HepG2 (cell line): ENCODE measurements at regions not wholly inside any gene's neighbourhood (a gene's known extent, or its start where the extent isn't known, plus 50 kb on each side); places are given as distances from the start of the nearest gene placed in this dataset.
"Not testable (repeated sequence)": the region's sequence is repeated elsewhere in the genome, so short reads cannot be mapped to it uniquely, and the experiment has no call there.

ENCODE experiments used
- ATAC-seq: fragments of 200-7000 bp; cut with Tn5 transposase; 3 replicates; pipeline ENCODE4 v1.9.1; 2020; ENCODE audit warnings: mild to moderate bottlenecking, moderate library complexity
- BruUV-seq: library from RNA; stranded (reverse); fragments of 400-500 nt; replicated peaks from 2 replicates; lab custom pipeline; 2021; lab: Mats Ljungman, UMichigan
- CTCF ChIA-PET: fragments of 300-600 bp; formaldehyde crosslinking; extraction: SDS; loops from one replicate; lab custom pipeline; 2021; ENCODE audit warnings: low total read pairs, inconsistent platforms, low intra/inter-chr PET ratio; lab: Yijun Ruan, JAX
- POLR2A ChIA-PET: fragments of 350-600 bp; sonication (Branson Sonifier 250); formaldehyde crosslinking; loops from one replicate; lab custom pipeline; 2020; ENCODE audit warnings: antibody characterized with exemption, inconsistent platforms; lab: Yijun Ruan, JAX
- DNase-seq: peaks from one replicate; pipeline ENCODE4 v3.0.0-alpha.2; 2015; ENCODE audit warnings: low spot score
- FAIRE-seq: peaks from 3 replicates; lab custom pipeline; 2011; peaks lifted over from hg19 to GRCh38; lab: Jason Lieb, UNC
- H2AFZ ChIP-seq: one replicate; pipeline ENCODE4 v1.6.1; 2011; ENCODE audit warnings: low read length, inconsistent platforms
- H3K27ac ChIP-seq: fragments of 300-600 bp; 3 replicates; pipeline ENCODE4 v1.8.0; 2011; ENCODE audit warnings: mixed run types, mild to moderate bottlenecking, mixed read lengths, low read length, inconsistent platforms; ENCODE audit not compliant: insufficient read depth; ENCODE audit errors: extremely low read length
- H3K27me3 ChIP-seq, 2 experiments: fragments of 200-600 bp in 1 of 2; 2 replicates in 1 of 2; 3 replicates in 1 of 2; pipeline versions ENCODE4 v1.6.0 to v1.8.0; 2011; ENCODE audit warnings: low read length in 2 of 2, mild to moderate bottlenecking in 2 of 2, moderate library complexity in 2 of 2, inconsistent platforms in 1 of 2; ENCODE audit not compliant: insufficient read depth in 2 of 2, control insufficient read depth in 1 of 2
- H3K36me3 ChIP-seq, 2 experiments: fragments of 200-600 bp in 1 of 2; replicated peaks in 1 of 2; 2 replicates in 1 of 2; 3 replicates in 1 of 2; pipeline versions ENCODE4 v1.5.1 to v1.8.0; 2011; ENCODE audit warnings: low read length in 2 of 2, inconsistent platforms in 1 of 2; ENCODE audit not compliant: insufficient read depth in 2 of 2, control insufficient read depth in 1 of 2
- H3K4me1 ChIP-seq: 2 replicates; pipeline ENCODE4 v1.5.1; 2012; ENCODE audit warnings: low read length, inconsistent platforms; ENCODE audit not compliant: insufficient read depth
- H3K4me2 ChIP-seq: 2 replicates; pipeline ENCODE4 v1.6.0; 2011; ENCODE audit warnings: low read depth, low read length, inconsistent platforms
- H3K4me3 ChIP-seq, 3 experiments: fragments of 200-600 bp in 1 of 3; sonication (generic), shearing (Covaris generic) in 1 of 3; replicated peaks in 1 of 3; 2 replicates each; pipeline ENCODE4 v1.5.1; 2011 to 2016; ENCODE audit warnings: low read length in 3 of 3, inconsistent platforms in 2 of 3, low read depth in 2 of 3, mild to moderate bottlenecking in 2 of 3, control low read depth in 1 of 3, mixed read lengths in 1 of 3; ENCODE audit not compliant: insufficient read depth in 1 of 3
- H3K79me2 ChIP-seq: one replicate; pipeline ENCODE4 v1.6.1; 2011; ENCODE audit warnings: low read length, inconsistent platforms; ENCODE audit not compliant: insufficient read depth
- H3K9ac ChIP-seq: 2 replicates; pipeline ENCODE4 v1.6.0; 2011; ENCODE audit warnings: mild to moderate bottlenecking, low read depth, low read length, inconsistent platforms; ENCODE audit not compliant: insufficient read depth
- H3K9me3 ChIP-seq: 2 replicates; pipeline ENCODE4 v1.5.1; 2012; ENCODE audit warnings: mild to moderate bottlenecking, low read length
- H4K20me1 ChIP-seq: 2 replicates; pipeline ENCODE4 v1.6.0; 2011; ENCODE audit warnings: inconsistent platforms, mild to moderate bottlenecking, low read length, moderate library complexity; ENCODE audit not compliant: insufficient read depth
- AKNA ChIP-seq: sonication (generic); formaldehyde crosslinking; IDR thresholded peaks from 2 replicates; pipeline ENCODE4 v1.4.0; 2020; ENCODE audit warnings: missing genetic modification reagents, borderline replicate concordance
- HNF4G ChIP-seq, 2 experiments: sonication (generic) in 1 of 2; formaldehyde crosslinking in 1 of 2; IDR thresholded peaks; 2 replicates each; pipeline versions ENCODE4 v1.4.0 to v1.6.1; 2011 to 2020; ENCODE audit warnings: borderline replicate concordance in 2 of 2, low read depth in 2 of 2, mild to moderate bottlenecking in 2 of 2, low read length in 1 of 2, missing genetic modification reagents in 1 of 2, moderate library complexity in 1 of 2
- NFYB ChIP-seq: sonication (generic); formaldehyde crosslinking; IDR thresholded peaks from 2 replicates; pipeline ENCODE4 v1.4.0; 2020; ENCODE audit warnings: missing genetic modification reagents
- NFYC ChIP-seq: IDR thresholded peaks from 2 replicates; pipeline ENCODE4 v1.6.1; 2016; ENCODE audit warnings: missing genetic modification reagents, missing compliant biosample characterization
- PHF20 ChIP-seq: sonication (generic); formaldehyde crosslinking; IDR thresholded peaks from 2 replicates; pipeline ENCODE4 v1.5.0; 2020; ENCODE audit warnings: mild to moderate bottlenecking, missing genetic modification reagents
- SMAD1 ChIP-seq: sonication (generic); formaldehyde crosslinking; IDR thresholded peaks from 2 replicates; pipeline ENCODE4 v1.4.0; 2020; ENCODE audit warnings: missing genetic modification reagents, low read depth, mild to moderate bottlenecking, borderline replicate concordance
- TOE1 ChIP-seq: sonication (generic); formaldehyde crosslinking; IDR thresholded peaks from 2 replicates; pipeline ENCODE4 v1.4.0; 2020; ENCODE audit warnings: mild to moderate bottlenecking, missing genetic modification reagents
- ZSCAN12 ChIP-seq: sonication (generic); formaldehyde crosslinking; IDR thresholded peaks from 2 replicates; pipeline ENCODE4 v1.9.0; 2021; ENCODE audit warnings: mild to moderate bottlenecking, missing genetic modification reagents
- WGBS: methylation state at CpG from one replicate; pipeline ENCODE4 v1.1.6; 2017; ENCODE audit warnings: low lambda C conversion rate; 5-methylcytosine and 5-hydroxymethylcytosine counted together
- in situ Hi-C: cut with HindIII; loops from 2 replicates; pipeline ENCODE4 v1.10.0; 2017; ENCODE audit warnings: low pct_unique_long_range_greater_than_20kb; ENCODE audit not compliant: extremely low pct_ligation_motif_present
- intact Hi-C: fragments of 100-400 bp; cut with micrococcal nuclease; formaldehyde crosslinking; loops from one replicate; pipeline ENCODE4 v1.10.0; 2022; ENCODE audit not compliant: unreplicated experiment

DNA sequence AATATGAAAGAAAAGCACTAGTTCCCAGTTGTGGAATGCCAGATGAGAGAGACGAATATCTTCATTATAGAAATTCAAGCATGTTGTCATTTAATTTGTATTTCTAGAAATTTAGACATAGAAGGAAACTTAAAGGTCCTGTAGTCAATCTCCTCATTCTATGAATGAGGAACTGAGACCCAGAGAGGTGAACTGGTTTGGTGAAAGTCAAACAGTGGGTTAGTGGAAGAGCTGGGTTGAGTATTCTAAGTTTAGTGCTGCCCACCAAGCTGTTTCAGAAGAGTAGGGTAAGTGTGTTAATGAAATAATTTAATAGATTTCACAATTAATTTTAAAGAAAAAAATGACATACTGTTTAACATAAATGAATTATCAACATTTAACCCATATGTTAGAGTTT, 655.2 kb downstream of the FAM133A start (continued):
- no peak for TF ChIP-seq HNF4G (IDR thresholded peaks at IDR 0.05; ENCODE audit: borderline replicate concordance, low read depth, low read length)
- TF ChIP-seq HNF4G (CRISPR knock-in tag; IDR thresholded peaks at IDR 0.05; ENCODE audit: borderline replicate concordance, low read depth), result no peak
- TF ChIP-seq ZSCAN12 (CRISPR knock-in tag), result no peak
- TF ChIP-seq PHF20 (CRISPR knock-in tag), result no peak
- no peak for TF ChIP-seq TOE1
- no peak for TF ChIP-seq SMAD1 (CRISPR knock-in tag)
- no peak for TF ChIP-seq AKNA (CRISPR knock-in tag)
- TF ChIP-seq, all 625 proteins: peak for 0

- H3K27me3 ChIP-seq, H3K79me2 ChIP-seq, H3K9me3 ChIP-seq, H3K27ac ChIP-seq: not testable (repeated sequence)
- peak; percentile 6 for DNase-seq
- ATAC-seq, result peak; percentile 64
- TF ChIP-seq NFYB, result peak; percentile 58
- TF ChIP-seq NFYC (CRISPR knock-in tag), result peak; percentile 65
- TF ChIP-seq, all 625 proteins: peak for 2; not testable (repeated sequence) for 623
- in situ Hi-C loops, CTCF ChIA-PET, FAIRE-seq, H3K36me3 ChIP-seq, POLR2A ChIA-PET, H4K20me1 ChIP-seq, H3K9ac ChIP-seq, BruUV-seq, intact Hi-C loops, H3K4me2 ChIP-seq, H3K4me3 ChIP-seq, H3K4me1 ChIP-seq: not testable (repeated sequence)
- 26% methylated on average over 7 of the region's 7 CpGs for WGBS
- peak overlapping the region; percentile 5 for H2AFZ ChIP-seq
Measured at GRCh38 chrX:94341730-94342129, 667.7 kb downstream of the FAM133A start.
